ENCODE measurements at regions not wholly inside any gene's neighbourhood (a gene's known extent, or its start where the extent isn't known, plus 50 kb on each side); places are given as distances from the start of the nearest gene placed in this dataset.

GRCh38 chr2:30351949-30352348 lies 95.1 kb upstream of the LCLAT1 start:
- no peak for DNase-seq (ENCODE audit: low read depth)
- TF ChIP-seq CTCF (conservative IDR thresholded peaks at IDR 0.05; ENCODE audit: low read depth, low read length), result no peak
- no peak overlapping the region for H3K4me3 ChIP-seq (ENCODE audit: low read length)

- no peak for DNase-seq (ENCODE audit: low read depth)
- no peak overlapping the region for H3K4me3 ChIP-seq (ENCODE audit: low read length)
- no peak for TF ChIP-seq CTCF (conservative IDR thresholded peaks at IDR 0.05; ENCODE audit: low read depth, low read length)
Observed at GRCh38 chr2:30354150-30354549, 92.9 kb upstream of the LCLAT1 start.

- no peak overlapping the region for H3K4me3 ChIP-seq (ENCODE audit: low read length)
- DNase-seq (ENCODE audit: low read depth), result no peak
- no peak for TF ChIP-seq CTCF (conservative IDR thresholded peaks at IDR 0.05; ENCODE audit: low read depth, low read length)
Observed at GRCh38 chr2:30354621-30355020, 92.4 kb upstream of the LCLAT1 start.

- DNase-seq (ENCODE audit: low read depth), result no peak
- no peak for TF ChIP-seq CTCF (conservative IDR thresholded peaks at IDR 0.05; ENCODE audit: low read depth, low read length)
- no peak overlapping the region for H3K4me3 ChIP-seq (ENCODE audit: low read length)
Observed at GRCh38 chr2:30355306-30355705, 91.7 kb upstream of the LCLAT1 start.

GRCh38 chr2:30356071-30356470 lies 91.0 kb upstream of the LCLAT1 start:
- no peak for DNase-seq (ENCODE audit: low read depth)
- no peak overlapping the region for H3K4me3 ChIP-seq (ENCODE audit: low read length)
- TF ChIP-seq CTCF (conservative IDR thresholded peaks at IDR 0.05; ENCODE audit: low read depth, low read length), result no peak

- no peak overlapping the region for H3K4me3 ChIP-seq (ENCODE audit: low read length)
- TF ChIP-seq CTCF (conservative IDR thresholded peaks at IDR 0.05; ENCODE audit: low read depth, low read length), result no peak
- DNase-seq (ENCODE audit: low read depth), result no peak
Observed at GRCh38 chr2:30356776-30357175, 90.3 kb upstream of the LCLAT1 start.

GRCh38 chr2:30358351-30358750 lies 88.7 kb upstream of the LCLAT1 start:
- DNase-seq (ENCODE audit: low read depth), result no peak
- H3K4me3 ChIP-seq (ENCODE audit: low read length), result no peak overlapping the region
- TF ChIP-seq CTCF (conservative IDR thresholded peaks at IDR 0.05; ENCODE audit: low read depth, low read length), result no peak
